ENCODE measurements at regions not wholly inside any gene's neighbourhood (a gene's known extent, or its start where the extent isn't known, plus 50 kb on each side); places are given as distances from the start of the nearest gene placed in this dataset.
"Not testable (repeated sequence)": the region's sequence is repeated elsewhere in the genome, so short reads cannot be mapped to it uniquely, and the experiment has no call there.

DNA sequence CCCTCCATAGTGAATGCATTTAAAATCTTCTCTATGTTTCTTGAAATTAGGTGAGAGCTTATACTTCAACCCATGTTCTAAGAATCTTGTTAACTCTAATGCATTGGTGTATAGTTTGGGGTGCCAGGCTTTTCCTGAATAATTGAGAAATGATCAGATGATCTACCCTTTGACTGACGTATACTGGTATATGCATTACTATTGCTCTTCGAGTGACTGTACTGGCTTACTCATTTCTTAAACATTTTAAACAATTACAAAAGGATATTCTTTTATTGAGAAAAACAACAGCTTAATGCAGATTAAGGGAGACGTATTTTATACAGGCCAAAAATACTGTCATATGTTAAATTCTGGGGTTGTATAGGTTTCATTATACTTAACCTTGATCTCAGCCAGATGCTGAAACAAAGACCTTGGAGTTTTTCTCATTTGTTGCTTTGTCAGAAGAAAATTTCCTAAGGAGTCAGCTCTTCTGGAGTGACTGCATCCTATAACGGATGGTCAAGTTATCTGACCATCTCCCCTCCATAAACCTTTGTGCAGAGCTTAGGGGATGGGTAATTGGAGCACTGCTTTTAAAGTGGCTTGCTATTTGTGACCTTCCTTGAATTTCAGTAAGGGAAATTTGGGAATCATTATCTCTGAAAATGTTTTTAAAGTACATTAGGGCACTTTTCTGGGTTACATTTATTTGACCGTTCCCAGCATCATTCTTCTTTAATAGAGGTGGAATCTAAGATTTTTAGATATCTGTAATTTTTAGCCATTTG, 507.6 kb downstream of the PCNX1 start:
- no peak for TF ChIP-seq GATA1 (IDR thresholded peaks at IDR 0.05; ENCODE audit: low read depth, low read length)
- no peak for TF ChIP-seq POLR2A (IDR thresholded peaks at IDR 0.05; ENCODE audit: low read length)
- DNase-seq, result no peak

DNA sequence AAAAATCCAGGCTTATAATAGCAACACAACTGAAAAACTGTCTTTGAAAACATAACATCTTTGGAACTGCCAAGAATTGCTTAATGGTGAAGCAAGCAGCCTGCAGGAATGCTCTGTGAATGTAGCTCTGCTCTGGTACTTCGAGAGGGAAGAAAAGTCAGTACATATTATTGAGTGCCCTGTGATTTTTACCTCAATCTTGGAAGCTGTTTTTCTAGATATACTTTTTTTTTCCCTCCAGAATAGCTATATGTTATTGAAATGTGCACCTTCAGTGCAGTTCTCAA, 508.1 kb downstream of the PCNX1 start:
- TF ChIP-seq GATA1 (IDR thresholded peaks at IDR 0.05; ENCODE audit: low read depth, low read length), result no peak
- no peak for TF ChIP-seq POLR2A (IDR thresholded peaks at IDR 0.05; ENCODE audit: low read length)

DNA sequence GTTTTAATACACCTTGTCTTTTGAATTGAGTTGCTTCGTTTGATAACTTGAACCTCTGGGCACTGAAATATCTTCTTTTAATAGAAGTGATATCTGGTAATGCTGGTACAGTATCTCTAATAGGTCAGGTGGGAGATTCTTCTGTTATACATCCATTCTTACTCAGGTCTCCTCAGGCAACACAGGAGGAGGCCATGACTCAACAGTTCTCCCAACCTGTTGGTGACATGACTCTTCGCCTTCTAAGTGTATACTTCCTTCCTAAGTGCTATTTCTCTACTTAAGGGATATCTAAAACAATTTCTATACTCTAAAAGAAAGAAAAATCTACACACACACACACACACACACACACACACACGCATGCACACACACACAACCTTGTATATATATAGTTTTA, 509.1 kb downstream of the PCNX1 start:
- no peak for DNase-seq
- no peak for TF ChIP-seq GATA1 (IDR thresholded peaks at IDR 0.05; ENCODE audit: low read depth, low read length)
- no peak for TF ChIP-seq POLR2A (IDR thresholded peaks at IDR 0.05; ENCODE audit: low read length)

More for the DNA sequence above, 508.1 kb downstream of the PCNX1 start:
- no peak for DNase-seq

- peak; percentile 51 to 82 for DNase-seq
- TF ChIP-seq POLR2A (IDR thresholded peaks at IDR 0.05; ENCODE audit: low read length) (no peak), GATA1 (IDR thresholded peaks at IDR 0.05; ENCODE audit: low read depth, low read length) (no peak)
Measured at GRCh38 chr14:71418532-71419245, 511.4 kb downstream of the PCNX1 start.

DNA sequence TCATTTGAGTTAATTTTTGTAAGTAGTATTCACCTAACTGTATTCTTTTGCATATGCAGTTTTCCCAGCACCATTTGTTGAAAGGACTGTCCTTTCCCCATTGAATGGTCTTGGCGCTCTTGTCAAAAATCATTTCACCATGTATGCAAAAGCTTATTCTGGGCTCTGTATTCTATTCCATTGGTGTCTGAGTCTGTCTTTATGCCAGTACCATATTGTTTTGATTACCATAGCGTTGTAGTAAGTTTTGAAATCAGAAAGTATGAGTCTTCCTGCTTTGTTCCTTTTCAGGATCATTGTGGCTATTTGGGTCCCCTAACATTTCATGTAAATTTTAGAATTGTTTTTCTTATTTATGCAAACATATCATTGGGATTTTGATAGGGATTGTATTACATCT, 508.7 kb upstream of the RGS6 start:
- DNase-seq, result no peak
- no peak for TF ChIP-seq GATA1 (IDR thresholded peaks at IDR 0.05; ENCODE audit: low read depth, low read length)
- TF ChIP-seq POLR2A (IDR thresholded peaks at IDR 0.05; ENCODE audit: low read length), result no peak

DNA sequence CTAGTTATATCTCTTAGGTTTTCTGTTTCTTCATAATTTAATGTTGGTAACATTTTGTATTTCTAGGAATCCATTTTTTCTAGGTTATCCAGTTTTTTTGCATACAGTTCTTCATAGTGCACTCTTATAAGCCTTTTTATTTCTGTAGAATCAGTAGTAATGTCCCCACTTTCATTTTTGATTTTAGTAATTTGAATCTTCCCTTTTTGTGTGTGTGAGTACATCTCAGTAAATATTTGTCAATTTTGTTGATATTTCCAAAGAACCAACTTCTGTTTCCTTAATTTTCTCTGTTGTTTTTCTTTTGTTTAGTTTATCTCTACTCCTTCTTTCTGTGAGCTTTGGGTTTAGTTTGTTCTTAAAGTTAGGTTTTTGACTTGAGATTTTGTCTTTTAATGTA, 507.3 kb upstream of the RGS6 start:
- TF ChIP-seq POLR2A (IDR thresholded peaks at IDR 0.05; ENCODE audit: low read length) (no peak), GATA1 (IDR thresholded peaks at IDR 0.05; ENCODE audit: low read depth, low read length) (no peak)
- no peak for DNase-seq

- DNase-seq, result peak in 1 of 2 experiments; percentile 11
Measured at GRCh38 chr14:71426001-71426400, 506.2 kb upstream of the RGS6 start.

DNA sequence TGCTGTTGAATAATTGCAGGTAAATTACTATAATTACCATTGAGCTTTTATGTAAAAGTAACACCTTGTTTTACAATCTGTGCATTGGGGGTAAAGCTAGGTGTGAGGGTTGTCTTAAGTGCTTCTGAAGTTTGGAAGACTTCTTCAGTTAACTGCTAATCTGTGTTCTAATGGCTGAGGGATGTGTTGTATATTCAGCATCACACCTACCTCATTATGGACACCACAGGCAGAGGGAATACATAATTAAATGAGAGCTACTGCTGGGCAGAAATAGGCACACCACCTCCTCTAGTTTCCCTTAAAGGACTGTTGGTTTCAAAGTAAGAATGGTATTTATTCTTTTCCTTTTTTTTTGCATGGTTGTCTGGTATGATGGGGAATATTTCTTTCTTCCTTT, 502.3 kb upstream of the RGS6 start:
- DNase-seq, result no peak
- no peak for TF ChIP-seq POLR2A (IDR thresholded peaks at IDR 0.05; ENCODE audit: low read length)
- TF ChIP-seq GATA1 (IDR thresholded peaks at IDR 0.05; ENCODE audit: low read depth, low read length), result no peak

More at GRCh38 chr14:71426001-71426400, 506.2 kb upstream of the RGS6 start:
- TF ChIP-seq POLR2A (IDR thresholded peaks at IDR 0.05; ENCODE audit: low read length) (no peak), GATA1 (IDR thresholded peaks at IDR 0.05; ENCODE audit: low read depth, low read length) (no peak)

DNA sequence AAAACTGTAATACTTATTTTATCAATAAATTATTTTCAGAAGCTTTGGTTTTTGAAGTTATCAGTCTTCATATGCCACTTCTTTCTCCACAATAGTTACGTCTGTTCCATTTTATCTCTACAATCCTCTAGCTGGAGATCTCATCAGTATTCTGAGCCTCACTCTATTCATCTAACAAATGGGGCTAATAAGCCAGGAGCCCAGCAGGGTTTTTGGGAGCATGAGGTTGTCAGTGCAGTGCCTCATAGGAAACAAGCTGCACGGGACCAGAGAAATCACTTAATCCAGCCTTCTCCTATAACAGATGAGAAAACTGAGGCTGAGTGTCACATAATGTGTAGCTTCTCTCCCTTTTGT, 501.9 kb upstream of the RGS6 start:
- TF ChIP-seq GATA1 (IDR thresholded peaks at IDR 0.05; ENCODE audit: low read depth, low read length) (no peak), POLR2A (IDR thresholded peaks at IDR 0.05; ENCODE audit: low read length) (no peak)
- DNase-seq, result no peak

DNA sequence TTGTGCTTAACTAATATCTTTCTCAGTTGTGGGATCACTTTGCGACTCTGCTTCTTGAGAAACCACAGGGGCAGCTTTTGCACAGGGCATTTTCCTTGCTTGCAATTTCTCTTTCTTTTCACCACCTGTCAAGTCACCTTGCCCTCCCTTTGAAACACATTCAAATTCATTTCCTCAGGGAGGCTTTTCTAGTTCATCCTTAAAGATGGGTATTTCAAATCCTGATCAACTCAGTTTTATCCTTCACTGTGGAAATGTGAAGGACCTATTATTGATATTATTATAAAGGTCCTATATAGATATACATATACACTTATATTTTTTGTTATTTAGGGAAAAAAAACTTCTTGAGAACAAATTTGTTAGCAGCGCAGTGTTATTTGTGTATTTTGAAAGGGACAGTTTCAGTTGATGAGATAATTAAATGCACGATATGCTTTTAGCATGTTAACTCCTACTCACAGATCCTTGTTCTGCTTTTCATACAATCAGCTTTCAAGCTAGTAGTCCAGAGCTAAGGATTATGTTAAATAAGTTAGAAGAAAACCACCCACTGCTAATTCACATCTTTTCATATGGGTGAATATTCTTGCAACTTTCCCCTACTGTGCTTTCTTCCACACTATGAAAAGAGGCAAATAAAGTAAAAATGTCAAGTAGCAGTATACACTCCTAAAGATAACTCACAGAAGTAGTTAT, 501.4 kb upstream of the RGS6 start:
- DNase-seq, result no peak
- TF ChIP-seq POLR2A (IDR thresholded peaks at IDR 0.05; ENCODE audit: low read length) (no peak), GATA1 (IDR thresholded peaks at IDR 0.05; ENCODE audit: low read depth, low read length) (no peak)

GRCh38 chr14:71432334-71433110, 499.7 kb upstream of the RGS6 start:
- no peak for DNase-seq
- TF ChIP-seq GATA1 (IDR thresholded peaks at IDR 0.05; ENCODE audit: low read depth, low read length) (no peak), POLR2A (IDR thresholded peaks at IDR 0.05; ENCODE audit: low read length) (no peak)

GRCh38 chr14:71433303-71433702, 498.9 kb upstream of the RGS6 start:
- no peak for DNase-seq
- no peak for TF ChIP-seq POLR2A (IDR thresholded peaks at IDR 0.05; ENCODE audit: low read length)
- no peak for TF ChIP-seq GATA1 (IDR thresholded peaks at IDR 0.05; ENCODE audit: low read depth, low read length)

DNA sequence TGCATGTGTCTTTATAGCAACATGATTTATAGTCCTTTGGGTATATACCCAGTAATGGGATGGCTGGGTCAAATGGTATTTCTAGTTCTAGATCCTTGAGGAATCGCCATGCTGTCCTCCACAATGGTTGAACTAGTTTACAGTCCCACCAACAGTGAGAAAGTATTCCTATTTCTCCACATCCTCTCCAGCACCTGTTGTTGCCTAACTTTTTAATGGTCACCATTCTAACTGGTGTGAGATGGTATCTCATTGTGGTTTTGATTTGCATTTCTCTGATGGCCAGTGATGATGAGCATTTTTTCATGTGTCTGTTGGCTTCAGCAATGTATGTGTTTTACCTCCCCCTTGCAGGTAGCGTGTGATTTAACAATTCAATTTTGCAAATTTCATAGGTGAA, 496.6 kb upstream of the RGS6 start:
- not testable (repeated sequence) for DNase-seq

DNA sequence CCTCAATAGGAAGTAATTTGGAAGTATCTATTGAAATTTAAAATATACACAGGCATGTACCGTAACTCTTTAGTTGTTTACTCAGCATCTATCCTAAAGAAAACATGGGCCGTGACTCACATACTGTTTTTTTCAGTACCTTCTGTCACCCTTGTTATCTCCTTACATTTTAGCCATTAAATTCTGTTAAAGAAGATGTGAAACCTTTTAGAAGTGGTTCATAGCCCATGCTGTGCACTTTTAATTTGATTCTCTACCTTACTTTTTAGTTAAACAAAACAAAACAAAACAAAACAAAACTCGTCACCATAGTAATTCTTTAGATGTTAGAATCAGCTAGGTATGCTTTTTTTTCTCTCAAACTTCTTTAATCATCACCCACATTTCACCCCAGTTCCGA, 494.4 kb upstream of the RGS6 start:
- DNase-seq, result no peak
- TF ChIP-seq GATA1 (IDR thresholded peaks at IDR 0.05; ENCODE audit: low read depth, low read length) (no peak), POLR2A (IDR thresholded peaks at IDR 0.05; ENCODE audit: low read length) (no peak)

Data from erythroblast (primary cell).